ENCODE measurements at regions not wholly inside any gene's neighbourhood (a gene's known extent, or its start where the extent isn't known, plus 50 kb on each side); places are given as distances from the start of the nearest gene placed in this dataset.

GRCh38 chr12:127393896-127394295 is 873.1 kb upstream of the TMEM132C start:
- no peak for DNase-seq (ENCODE audit: low spot score)

DNA sequence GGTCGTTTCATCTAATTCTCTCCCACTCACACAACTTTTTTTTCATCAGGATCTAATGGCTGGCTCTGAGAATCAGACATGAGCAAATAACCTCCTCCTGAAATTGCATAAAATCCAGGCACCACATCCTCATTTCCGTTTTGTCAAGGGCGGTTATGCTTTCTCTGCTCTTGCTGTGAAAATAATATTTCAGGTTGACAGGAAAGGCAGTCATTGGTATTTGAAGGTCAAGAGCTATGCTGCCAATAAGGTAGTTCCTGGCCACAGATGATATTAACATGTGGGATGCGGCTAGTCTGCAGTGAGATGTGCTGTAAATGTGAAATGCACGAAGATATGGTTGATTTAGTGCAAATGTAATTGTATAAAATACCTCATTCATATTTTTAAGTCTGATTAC is 870.2 kb upstream of the TMEM132C start:
- DNase-seq (ENCODE audit: low spot score) = peak; percentile 30

DNA sequence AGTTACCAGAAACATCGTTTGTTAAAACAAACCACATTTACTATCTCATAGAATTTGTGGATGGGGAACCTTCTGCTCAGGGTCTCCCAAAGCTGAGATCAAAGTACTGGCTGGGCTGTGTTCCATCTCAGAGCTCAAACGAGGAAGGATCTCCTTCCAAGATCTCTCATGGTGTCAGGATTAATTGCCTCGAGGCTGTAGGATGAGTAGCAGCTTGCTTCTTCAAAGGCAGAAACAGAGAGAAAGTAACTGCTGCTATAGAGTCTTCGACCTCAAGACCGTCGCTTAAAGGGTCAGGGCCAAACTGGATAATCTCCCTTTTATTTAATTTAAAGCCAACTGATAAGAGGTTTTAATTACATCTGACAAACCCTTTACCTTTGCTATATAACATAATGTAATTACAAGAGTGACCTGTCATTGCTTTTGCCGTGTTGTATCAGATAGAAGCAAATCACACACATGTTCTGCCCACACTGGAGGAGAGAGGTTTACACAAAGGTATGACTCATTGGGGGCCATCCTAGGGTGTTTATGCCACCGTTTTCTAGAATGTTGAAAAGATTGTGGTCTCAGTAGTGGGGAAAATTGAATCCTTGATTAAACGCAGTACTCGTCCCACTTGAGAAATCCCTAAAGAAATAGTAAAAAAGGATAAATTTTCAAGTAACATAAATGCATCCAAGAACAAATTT is 868.8 kb upstream of the TMEM132C start:
- peak; percentile 100 for DNase-seq (ENCODE audit: low spot score)

GRCh38 chr12:127399451-127399850 is 867.5 kb upstream of the TMEM132C start:
- no peak for DNase-seq (ENCODE audit: low spot score)

DNA sequence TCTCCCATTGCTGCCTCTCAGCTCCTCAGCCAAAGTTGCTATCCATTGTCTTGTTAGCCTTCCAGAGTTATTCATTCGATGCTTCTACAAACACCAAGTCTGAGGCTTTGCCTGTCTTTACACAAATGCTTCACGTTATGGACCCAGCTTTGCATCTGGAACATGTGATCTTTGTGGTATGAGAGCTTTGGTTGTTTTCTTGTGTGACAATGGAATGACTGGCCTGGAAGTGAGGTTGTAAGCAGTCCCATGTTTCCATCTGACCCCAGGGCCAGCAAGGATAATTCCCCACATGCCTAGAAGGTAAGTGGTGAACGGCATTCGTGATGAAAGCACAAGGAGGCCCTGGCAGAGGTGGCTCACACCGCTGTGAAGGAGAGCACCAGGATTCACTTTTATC is 866.7 kb upstream of the TMEM132C start:
- no peak for DNase-seq (ENCODE audit: low spot score)

GRCh38 chr12:127401005-127401404 is 866.0 kb upstream of the TMEM132C start:
- no peak for DNase-seq (ENCODE audit: low spot score)

DNA sequence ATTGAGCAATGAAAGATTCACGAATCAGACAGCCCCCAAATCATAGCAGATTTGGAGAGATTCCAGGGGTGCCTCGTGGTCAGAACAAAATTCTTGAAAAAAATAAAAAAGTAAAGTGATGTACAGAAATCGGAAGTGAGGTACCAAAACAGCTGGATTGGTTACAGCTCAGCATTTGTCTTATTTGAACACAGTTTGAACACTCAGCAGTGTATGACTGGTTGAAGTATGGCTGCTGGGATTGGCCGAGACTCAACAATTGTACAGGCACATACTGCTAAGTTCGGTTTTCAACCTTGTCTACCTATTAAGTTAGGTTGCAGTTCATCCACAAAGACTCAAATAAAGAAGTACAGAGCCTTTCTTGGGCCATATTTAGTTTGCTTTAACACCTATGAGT is 865.4 kb upstream of the TMEM132C start:
- no peak for DNase-seq (ENCODE audit: low spot score)

GRCh38 chr12:127411166-127411915 is 855.6 kb upstream of the TMEM132C start:
- no peak for DNase-seq (ENCODE audit: low spot score)

DNA sequence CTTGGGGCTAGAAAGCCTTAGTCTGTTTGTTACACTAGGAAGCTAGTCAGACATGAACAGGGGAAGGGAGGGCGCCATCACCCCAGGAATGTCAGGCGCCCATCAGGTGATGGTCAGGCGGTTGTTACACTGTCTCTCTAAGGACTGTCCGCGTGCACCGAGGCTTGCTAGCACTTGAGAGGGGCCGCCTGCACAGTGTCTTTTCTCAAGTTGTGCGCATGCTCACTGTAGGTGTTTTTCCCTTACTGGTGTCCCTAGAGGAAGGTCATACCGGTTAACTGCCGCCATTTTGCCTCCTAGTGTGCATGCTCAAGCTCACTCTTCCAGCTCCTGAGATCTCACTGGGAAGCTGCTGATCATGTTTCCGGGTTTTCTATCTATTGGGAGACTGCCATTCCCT is 855.0 kb upstream of the TMEM132C start:
- no peak for DNase-seq (ENCODE audit: low spot score)

DNA sequence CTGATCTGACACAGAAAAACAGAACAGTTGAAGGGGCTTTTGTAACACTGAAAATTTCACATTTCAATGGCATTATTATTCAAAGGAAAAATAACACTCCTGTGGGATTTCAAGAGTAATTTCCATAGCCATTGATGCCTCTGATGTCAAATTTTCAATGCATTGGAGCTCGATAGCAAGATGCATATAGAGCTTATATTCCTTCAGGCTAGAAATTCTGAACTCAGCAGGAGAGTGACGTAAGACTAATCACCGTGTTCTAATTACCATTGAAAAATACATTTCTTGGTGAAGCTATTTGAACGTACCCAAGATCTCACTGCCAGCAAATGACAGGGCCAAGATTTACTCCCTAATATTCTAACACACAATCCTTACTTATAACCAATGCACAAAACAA is 854.1 kb upstream of the TMEM132C start:
- no peak for DNase-seq (ENCODE audit: low spot score)

DNA sequence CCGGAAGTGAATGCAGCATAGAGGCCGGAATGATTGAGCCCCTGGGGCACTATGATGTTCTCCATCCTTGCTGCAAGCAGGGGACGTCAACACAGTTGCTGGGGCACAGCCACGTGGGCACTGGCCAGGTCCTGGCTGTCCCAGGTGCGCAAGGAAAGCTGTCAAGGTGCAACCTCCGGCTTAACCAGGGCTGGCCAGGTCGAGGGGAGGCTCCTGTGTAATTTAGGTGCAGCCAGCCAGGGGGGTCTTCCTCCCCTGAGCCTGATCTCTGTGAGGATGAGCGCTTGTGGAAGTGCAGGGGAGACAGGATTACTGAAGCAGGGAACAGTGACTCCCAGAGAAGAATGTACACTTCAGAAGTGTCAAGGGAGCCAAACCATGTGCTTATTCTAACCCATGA is 852.8 kb upstream of the TMEM132C start:
- no peak for DNase-seq (ENCODE audit: low spot score)

GRCh38 chr12:127414636-127415035 is 852.3 kb upstream of the TMEM132C start:
- DNase-seq (ENCODE audit: low spot score) = no peak

GRCh38 chr12:127416796-127417195 is 850.2 kb upstream of the TMEM132C start:
- no peak for DNase-seq (ENCODE audit: low spot score)

GRCh38 chr12:127419111-127419510 is 847.9 kb upstream of the TMEM132C start:
- DNase-seq (ENCODE audit: low spot score) = no peak

- no peak for DNase-seq (ENCODE audit: low spot score)
Observed at GRCh38 chr12:127421614-127422013, 845.4 kb upstream of the TMEM132C start.

GRCh38 chr12:127422935-127423566 is 843.9 kb upstream of the TMEM132C start:
- no peak for DNase-seq (ENCODE audit: low spot score)

GRCh38 chr12:127425474-127425873 is 841.5 kb upstream of the TMEM132C start:
- no peak for DNase-seq (ENCODE audit: low spot score)

GRCh38 chr12:127428420-127428819 is 838.5 kb upstream of the TMEM132C start:
- DNase-seq (ENCODE audit: low spot score) = no peak

DNA sequence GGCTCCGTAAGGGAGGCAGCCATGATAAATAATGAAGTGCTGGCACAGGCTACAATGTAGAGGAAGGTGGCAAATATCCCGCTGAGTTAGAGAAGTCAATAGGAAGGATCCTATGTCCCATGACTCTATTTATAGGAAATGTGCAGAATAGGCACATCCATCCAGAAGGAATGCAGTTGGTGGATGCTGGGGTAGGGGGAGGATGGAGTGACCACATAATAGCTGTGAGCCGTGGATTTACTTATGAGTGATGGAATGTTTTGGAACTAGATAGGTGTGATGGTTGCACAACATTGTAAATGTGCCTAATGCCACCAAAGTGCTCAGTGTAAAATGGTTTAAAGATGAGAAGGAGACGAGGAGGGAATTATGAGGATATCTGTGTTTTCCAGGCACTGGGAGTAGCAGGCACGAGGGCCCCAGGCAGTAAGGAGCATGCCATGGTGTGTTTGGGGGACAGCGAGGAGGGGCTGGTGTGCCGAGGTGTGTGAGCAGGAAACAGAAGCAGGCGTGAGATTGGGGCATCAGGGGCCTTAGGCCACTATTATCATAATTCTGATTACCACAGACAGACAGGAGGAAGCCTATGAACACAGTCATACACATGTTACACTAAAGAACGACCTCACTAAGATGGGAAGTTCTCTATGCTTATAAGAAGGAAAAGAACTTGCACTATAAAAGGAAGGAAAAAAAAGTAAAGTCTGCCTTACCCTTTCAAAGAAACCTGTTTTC is 837.3 kb upstream of the TMEM132C start:
- DNase-seq (ENCODE audit: low spot score) = no peak

GRCh38 chr12:127430401-127430800 is 836.6 kb upstream of the TMEM132C start:
- no peak for DNase-seq (ENCODE audit: low spot score)

DNA sequence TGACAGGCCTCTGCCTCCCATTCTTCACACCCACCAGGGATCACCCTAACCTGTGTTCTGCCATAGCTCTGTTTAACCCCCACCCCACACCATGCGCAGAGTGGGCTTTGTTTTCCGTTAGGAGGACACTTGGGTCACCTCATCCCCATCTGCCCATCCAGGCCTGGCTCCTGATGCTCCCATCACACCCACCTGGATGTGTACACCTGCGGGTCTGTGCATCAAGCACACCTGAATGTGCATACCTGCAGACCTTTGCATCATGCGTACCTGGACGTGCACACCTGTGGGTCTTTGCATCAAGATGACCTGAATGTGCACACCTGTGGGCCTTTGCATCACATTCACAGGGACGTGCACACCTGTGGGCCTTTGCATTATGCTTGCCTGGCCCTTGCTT is 835.8 kb upstream of the TMEM132C start:
- DNase-seq (ENCODE audit: low spot score) = no peak

DNA sequence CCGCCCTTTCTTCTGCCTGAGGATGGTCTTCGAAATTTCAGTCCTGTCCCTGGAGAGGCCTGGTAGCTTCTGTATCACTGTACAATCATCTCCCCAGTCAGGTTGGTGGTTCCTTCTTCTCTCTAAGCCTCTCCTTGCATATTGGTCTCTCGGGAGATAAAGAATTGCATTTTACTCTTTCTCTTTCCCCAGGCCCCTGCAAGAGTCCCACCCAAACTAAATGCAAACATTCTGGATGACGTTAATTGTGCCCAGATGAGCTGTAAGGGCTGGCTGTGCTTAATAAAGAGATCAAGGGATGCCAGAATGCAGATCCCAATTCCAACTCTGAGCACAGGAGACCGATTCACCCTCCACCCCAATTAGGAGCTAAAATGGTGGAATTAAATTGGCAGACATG is 835.4 kb upstream of the TMEM132C start:
- DNase-seq (ENCODE audit: low spot score) = no peak
